NCI-H748 (cell line): ENCODE measurements at regions not wholly inside any gene's neighbourhood (a gene's known extent, or its start where the extent isn't known, plus 50 kb on each side); places are given as distances from the start of the nearest gene placed in this dataset.

Experiments
- DNase-seq: peaks from one replicate; lab custom pipeline; 2025; ENCODE audit not compliant: unreplicated experiment; lab: John Stamatoyannopoulos, UW

GRCh38 chr13:73972545-73972944, 161.7 kb downstream of the KLF12 start:
- DNase-seq: no peak

GRCh38 chr13:73971481-73971880, 162.7 kb downstream of the KLF12 start:
- no peak for DNase-seq

- no peak for DNase-seq
Measured at GRCh38 chr13:73970421-73971055, 163.7 kb downstream of the KLF12 start.

GRCh38 chr13:73967397-73968165, 166.6 kb downstream of the KLF12 start:
- DNase-seq: no peak

- DNase-seq: no peak
Measured at GRCh38 chr13:73966331-73966730, 167.9 kb downstream of the KLF12 start.

- no peak for DNase-seq
Measured at GRCh38 chr13:73962284-73962683, 171.9 kb downstream of the KLF12 start.

GRCh38 chr13:73961181-73961580, 173.0 kb downstream of the KLF12 start:
- no peak for DNase-seq

- DNase-seq: no peak
Measured at GRCh38 chr13:73960474-73960873, 173.7 kb downstream of the KLF12 start.

- no peak for DNase-seq
Measured at GRCh38 chr13:73958657-73959397, 175.4 kb downstream of the KLF12 start.

GRCh38 chr13:73957889-73958288, 176.3 kb downstream of the KLF12 start:
- DNase-seq: no peak

- DNase-seq: no peak
Measured at GRCh38 chr13:73956795-73957408, 177.3 kb downstream of the KLF12 start.

GRCh38 chr13:73955977-73956500, 178.2 kb downstream of the KLF12 start:
- DNase-seq: no peak

GRCh38 chr13:73954808-73955207, 179.4 kb downstream of the KLF12 start:
- DNase-seq: no peak

- no peak for DNase-seq
Measured at GRCh38 chr13:73952648-73953047, 181.6 kb downstream of the KLF12 start.

GRCh38 chr13:73948848-73949529, 185.2 kb downstream of the KLF12 start:
- no peak for DNase-seq

GRCh38 chr13:73945871-73946270, 188.3 kb downstream of the KLF12 start:
- DNase-seq: no peak

- no peak for DNase-seq
Measured at GRCh38 chr13:73945382-73945781, 188.8 kb downstream of the KLF12 start.

GRCh38 chr13:73943965-73944233, 190.3 kb downstream of the KLF12 start:
- no peak for DNase-seq

GRCh38 chr13:73943137-73943964, 190.9 kb downstream of the KLF12 start:
- no peak for DNase-seq

- DNase-seq: no peak
Measured at GRCh38 chr13:73941752-73942151, 192.5 kb downstream of the KLF12 start.
